IMR-90 (cell line): ENCODE measurements at regions not wholly inside any gene's neighbourhood (a gene's known extent, or its start where the extent isn't known, plus 50 kb on each side); places are given as distances from the start of the nearest gene placed in this dataset.
"Not testable (repeated sequence)": the region's sequence is repeated elsewhere in the genome, so short reads cannot be mapped to it uniquely, and the experiment has no call there.

Experiments used
- CTCF ChIP-seq: conservative IDR thresholded peaks from 2 replicates; pipeline ENCODE4 v1.5.1; 2012; ENCODE audit warnings: mild to moderate bottlenecking, low read depth, low read length, improper control_type of control experiment
- POLR2A ChIP-seq: IDR thresholded peaks from 2 replicates; pipeline ENCODE4 v1.6.1; 2012; ENCODE audit warnings: mild to moderate bottlenecking, low read depth, low read length
- RFX5 ChIP-seq: IDR thresholded peaks from 2 replicates; pipeline ENCODE4 v1.8.0; 2012; ENCODE audit warnings: low read depth, mild to moderate bottlenecking, low read length, moderate library complexity

- TF ChIP-seq POLR2A, CTCF, RFX5: not testable (repeated sequence)
Observed at GRCh38 chr5:124836314-124836713, 89.9 kb upstream of the ZNF608 start.
